ENCODE measurements at regions not wholly inside any gene's neighbourhood (a gene's known extent, or its start where the extent isn't known, plus 50 kb on each side); places are given as distances from the start of the nearest gene placed in this dataset.

DNA sequence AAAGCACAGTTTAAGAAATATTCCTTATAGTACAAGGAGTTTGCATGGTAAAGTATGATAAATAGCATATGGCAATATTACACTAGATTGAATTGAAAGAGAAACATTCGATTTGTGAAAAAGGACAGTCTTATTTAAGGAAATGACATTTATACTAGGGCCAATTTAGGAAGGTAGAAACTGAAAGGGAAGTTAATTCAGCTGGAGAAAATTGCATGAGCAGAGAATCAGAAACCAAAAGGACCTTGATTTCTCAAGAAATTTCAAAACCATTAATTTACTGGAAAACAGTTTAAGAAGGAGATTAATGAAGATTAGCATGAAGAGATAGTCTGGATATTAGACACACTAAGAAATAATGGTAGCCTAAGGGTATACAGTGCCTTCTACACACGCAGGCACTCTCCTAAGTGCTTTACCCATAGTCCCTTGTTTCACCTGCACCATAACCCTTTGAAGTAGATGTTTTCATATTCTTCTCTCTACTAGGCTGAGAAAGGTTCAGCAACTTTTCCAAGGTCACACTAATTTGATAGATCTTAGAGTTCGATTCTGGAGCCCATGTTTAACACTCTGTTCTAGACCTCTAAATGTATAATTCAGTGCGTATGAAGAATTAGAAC is 259.1 kb upstream of the SLIT2 start:
- no peak for DNase-seq (ENCODE audit: low read depth)

DNA sequence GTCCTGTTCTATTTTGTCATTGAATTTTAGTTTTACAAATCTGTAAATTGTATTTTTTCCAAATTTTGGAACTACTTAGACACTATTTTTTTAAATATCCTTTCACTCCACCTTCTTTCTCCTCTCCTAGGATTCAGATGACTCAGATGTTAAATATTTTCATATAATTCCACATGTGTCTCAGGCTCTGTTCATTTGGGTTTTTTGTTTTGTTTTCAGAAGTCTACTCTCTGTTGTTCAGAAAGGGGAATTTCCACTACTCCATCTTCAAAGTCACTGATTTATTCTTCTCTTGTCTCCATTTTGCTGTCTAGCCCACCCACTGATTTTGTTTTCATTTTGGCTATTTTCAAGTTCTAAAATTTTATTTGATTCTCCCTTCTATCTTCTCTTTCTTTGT is 264.0 kb upstream of the SLIT2 start:
- DNase-seq (ENCODE audit: low read depth) = peak; percentile 58

DNA sequence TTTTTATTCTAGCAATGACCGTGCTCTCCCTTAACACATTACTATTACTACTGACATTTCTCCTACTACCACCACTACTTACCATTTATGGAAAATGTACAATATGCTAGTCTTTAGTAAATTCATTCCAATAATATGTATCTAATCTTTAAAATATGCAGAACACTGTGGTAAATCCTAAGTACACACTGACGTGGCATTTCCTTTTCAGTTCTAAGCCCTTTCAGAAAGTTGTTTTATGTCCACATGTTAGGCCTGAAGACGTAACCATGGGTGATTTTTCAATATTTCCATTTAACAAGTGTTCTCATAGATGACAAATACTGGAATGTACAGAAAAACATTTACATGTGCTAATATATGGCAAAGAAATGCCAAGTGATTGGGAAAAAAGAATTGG is 268.6 kb upstream of the SLIT2 start:
- peak; percentile 97 for DNase-seq (ENCODE audit: low read depth)

DNA sequence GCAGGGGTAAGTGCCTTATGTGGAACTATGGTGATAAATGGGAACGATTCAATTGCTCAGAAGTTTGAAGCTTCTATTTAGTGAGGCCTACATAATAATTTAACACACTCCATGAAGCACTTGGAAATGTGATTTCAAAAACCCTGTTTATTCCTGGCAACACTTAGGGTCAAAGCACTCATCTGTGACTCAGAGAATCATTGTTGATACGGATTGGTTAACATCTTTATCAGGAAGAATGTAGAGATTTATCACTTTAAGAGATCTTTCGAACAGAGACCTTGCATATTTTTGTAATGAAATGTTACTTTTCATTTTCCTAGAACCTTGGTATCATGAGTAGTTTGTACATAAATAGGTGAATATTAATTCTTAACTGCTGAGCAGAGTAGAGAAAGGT is 269.1 kb upstream of the SLIT2 start:
- peak; percentile 77 for DNase-seq (ENCODE audit: low read depth)

DNA sequence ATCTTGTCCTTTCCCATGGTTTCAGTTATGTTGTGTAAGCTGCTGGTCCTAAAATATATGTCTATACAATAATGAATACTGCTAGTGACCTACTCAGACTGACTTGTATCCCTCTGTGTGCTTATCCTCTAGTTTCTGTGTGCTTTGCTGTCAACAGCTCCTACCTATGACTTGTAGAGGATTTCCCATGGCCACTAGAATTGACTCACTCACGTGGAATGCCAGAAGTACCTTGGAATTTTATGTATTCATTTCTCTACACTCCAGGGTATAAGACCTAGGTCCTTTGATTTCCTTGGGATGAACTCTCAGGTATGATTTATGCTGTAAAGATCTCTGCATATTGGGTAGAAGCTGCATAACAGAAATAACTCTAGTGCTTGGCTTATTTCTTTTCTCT is 279.9 kb upstream of the SLIT2 start:
- DNase-seq (ENCODE audit: low read depth) = no peak

DNA sequence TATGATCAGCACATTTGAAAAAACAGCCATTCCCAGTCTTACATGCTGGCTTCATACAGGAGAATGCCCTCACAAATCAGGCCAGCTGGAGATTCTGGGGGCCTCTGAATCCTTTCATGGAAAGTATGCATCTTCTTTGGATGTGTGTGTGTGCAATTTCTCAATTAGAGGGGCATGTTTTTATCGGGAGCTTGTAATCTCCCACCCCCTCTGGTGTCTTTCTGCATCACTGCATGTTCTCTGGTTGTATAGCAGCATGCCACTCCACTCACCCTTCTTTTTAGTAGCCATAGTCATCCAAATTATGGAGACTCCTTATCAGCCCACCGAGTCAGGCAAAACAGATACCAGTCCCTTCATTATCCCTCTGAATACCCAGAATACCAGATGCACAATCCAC is 282.2 kb upstream of the SLIT2 start:
- DNase-seq (ENCODE audit: low read depth) = no peak

DNA sequence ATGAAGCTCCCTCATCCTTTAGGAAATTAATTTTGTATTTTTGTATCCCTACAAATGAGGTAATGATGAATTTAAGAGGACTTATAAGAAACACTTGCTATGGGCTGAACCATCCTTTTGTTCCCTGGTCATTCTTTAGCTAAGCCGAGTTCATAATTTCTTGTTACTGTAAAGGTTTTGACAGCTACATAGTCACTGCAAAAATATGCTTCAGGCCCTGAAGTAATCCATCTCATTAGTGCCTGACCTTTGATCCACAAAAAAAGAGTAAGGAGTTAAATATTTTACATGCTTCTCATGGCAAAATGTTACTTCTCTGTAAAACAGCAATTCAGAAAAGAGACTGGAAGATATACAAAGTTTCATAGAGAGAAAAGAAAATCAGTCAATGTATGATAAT is 290.6 kb upstream of the SLIT2 start:
- DNase-seq (ENCODE audit: low read depth) = no peak

DNA sequence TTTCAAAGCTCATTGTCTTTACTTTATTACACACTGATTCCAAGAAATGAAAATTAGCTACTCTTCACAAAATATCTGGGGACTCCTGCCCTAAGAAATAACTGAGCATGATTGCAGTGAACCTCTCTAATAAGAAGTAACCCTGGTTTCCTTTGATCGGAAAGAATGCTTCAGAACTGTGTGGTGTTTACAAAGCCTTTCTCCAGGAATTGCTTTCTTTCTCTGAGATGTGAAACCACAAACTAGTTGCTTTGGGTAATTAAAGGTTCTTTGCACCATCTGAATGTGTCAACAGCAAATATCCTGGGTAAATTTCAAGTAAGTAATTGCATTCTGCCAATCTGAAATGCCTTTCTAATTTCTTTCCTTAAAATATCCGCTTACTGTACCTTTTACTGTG is 292.9 kb upstream of the SLIT2 start:
- DNase-seq (ENCODE audit: low read depth) = no peak

DNA sequence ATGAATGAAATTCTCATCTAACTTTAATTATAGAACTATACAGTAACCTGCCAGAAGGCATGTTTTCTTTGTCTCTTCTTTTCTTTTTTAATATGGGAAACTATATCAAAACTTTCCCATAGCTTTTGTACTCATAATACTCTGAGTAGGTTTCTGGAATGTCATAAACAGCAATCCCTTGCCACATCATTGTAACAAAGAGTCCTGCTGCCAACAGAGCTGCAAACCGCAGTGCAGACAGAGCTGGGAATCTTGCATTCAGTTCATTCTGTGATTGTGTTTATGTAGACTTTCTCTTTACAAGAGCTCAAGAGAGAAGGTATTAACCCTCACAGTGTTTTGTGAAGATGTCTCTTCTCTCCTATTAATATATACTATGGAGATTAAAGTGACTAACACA is 304.4 kb upstream of the SLIT2 start:
- peak; percentile 60 for DNase-seq (ENCODE audit: low read depth)

DNA sequence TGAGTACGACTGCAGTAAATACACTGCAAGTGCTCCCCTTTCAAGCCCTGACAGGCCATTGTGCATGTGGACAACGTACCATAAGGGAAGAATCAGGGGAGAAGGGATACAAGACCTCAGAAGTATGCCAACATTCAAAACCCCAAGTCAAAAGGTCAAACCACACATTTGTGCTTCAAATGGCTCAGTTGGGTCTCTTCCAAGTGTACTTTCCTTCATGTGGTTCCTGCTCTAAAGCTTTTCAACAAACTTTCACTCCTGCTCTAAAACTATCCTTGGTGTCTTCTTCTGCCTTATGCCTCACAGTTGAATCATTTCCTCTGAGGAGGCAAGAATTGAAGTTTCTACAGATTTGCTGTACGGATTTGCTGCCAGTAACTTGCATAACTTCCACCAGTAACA is 305.7 kb upstream of the SLIT2 start:
- peak; percentile 99 for DNase-seq (ENCODE audit: low read depth)

DNA sequence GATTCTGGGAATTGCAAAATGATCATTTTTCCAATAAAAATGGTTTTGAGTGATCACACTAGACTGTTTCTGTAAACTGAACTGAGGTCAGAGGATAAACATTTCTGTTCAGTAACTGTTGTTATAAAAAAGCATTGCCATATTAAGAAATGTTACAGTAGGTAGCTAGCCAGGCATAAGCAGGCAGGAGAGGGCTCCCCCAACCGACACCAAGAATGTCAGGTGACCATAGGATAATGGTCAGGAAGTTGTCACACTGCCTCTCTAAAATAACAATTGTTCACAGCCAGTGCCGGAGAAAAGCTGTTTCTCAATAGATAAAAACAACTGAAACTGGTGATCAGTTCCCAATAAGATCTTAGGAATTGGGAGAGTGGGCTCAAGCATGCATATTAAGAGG is 306.2 kb upstream of the SLIT2 start:
- DNase-seq (ENCODE audit: low read depth) = no peak

DNA sequence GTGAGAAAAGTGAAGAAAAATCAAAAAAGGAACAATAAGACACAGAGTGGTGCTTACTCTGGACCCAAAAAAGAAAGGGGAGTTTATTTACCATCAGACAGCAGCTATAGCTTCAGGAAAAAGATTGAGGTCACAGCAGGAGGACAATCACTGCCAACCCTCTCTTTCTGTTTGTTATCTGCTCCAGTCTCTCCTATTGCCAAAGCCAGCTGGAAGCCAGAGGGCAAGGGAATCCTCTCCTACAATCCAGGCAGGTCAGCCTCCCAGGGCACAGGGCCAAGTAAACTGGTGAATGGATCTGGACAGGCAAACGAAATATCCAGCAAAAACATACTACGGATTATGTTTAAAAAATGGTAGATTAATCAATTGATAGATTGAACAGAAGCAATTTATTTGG is 306.9 kb upstream of the SLIT2 start:
- no peak for DNase-seq (ENCODE audit: low read depth)

DNA sequence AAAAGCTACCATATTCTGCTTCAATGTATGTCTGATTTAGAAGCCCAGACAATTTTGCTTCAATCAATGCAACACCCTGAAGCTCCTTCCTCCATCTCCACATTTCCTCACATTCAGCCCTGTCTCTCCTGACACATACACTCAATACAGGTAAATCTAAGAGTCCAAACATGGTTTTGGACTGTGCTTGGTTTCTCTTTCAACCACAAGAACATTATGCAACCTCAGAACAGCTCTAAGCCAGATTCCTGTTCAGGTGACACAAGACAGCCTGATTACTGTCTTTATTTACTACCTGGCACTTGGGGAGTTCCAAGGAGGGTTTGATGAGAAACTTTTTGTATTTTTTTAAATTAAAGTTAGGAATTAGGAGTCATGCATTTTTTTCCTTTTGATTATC is 307.5 kb upstream of the SLIT2 start:
- DNase-seq (ENCODE audit: low read depth) = no peak

DNA sequence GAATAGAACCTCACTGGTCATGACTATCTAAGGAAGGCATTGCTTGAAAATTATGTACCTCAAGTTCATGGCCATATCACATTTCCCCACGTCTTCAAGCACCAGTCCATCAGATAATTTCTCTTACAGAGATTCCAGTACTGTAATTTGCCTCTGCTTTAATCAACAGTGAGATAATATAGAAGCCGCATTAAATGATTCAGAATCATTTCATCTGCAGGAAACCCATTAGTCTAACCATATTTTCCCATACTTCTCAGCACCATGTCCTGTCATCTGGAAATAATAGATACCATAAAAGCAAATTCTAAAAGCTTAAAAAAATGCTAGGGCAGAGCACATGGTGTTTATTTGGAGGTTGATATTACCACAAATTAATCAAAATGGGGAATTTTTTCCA is 310.3 kb upstream of the SLIT2 start:
- no peak for DNase-seq (ENCODE audit: low read depth)

DNA sequence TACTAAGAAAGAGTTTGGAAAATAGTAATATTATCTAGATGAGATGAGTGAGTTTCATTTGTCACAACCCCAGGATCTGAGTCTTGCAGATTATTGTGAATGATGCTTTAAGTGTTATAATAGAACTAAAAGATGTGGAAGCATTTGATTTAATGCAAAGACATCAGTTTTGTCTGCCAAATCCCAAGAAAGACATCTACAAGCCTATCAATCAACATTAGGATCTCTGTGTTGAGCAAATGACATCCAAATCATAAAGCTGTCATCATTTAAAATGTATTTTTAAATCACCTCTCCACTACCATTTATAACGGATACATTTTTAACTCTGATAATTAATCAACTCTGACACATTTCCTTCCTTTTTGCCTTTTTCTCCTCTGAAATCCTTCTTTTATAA is 310.8 kb upstream of the SLIT2 start:
- no peak for DNase-seq (ENCODE audit: low read depth)

DNA sequence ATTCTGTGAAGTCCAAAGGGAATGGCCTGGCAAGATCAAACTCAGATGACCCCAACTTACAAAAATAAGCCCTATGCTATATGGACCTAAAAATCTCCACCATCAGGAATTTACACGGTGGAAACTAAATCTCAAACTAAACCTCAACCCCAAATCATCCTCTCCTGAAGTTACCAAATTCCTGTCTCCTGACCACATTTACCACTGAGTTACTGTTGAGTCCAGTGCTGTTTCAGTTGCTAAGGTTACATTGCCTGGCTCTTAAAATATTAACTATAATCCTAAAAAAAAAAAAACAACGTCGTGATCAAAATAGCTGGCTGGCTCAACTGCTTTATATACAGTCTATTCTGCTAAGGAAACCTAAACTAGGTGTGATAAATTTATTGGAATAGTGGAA is 315.2 kb upstream of the SLIT2 start:
- peak; percentile 82 for DNase-seq (ENCODE audit: low read depth)

DNA sequence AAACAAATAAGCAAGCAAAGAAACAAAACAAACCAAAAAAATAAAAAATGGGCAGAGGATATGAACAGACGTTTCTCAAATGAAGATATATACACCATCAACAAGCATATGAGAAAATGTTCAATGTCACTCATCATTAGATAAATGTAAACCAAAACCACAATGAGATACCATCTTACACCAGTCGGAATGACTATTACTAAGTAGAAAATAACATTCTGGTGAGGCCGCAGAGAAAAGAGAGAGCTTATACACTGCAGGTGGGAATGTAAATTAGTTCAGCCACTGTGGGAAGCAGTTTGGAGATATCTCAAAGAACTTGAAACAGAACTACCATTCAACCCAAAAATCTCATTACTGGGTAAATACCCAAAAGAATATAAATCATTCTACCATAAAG is 321.0 kb upstream of the SLIT2 start:
- no peak for DNase-seq (ENCODE audit: low read depth)

DNA sequence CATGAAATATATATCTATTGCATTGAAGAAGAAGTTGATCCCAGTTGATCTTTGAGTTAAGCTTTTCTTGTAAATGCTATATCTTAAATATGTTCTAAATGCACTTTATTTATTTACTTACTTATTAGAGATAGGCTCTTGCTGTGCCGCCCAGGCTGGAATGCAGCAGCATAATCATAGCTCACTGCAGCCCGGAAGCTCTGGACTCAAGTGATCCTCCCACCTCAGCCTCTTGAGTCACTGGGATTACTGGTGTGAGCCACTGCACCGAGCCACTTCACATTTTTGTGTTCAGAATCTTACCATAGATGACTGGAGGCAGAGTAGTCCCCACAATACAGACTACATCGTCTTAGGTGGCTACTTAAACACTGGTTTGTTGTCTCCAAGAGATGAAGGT is 324.3 kb upstream of the SLIT2 start:
- peak; percentile 51 for DNase-seq (ENCODE audit: low read depth)

DNA sequence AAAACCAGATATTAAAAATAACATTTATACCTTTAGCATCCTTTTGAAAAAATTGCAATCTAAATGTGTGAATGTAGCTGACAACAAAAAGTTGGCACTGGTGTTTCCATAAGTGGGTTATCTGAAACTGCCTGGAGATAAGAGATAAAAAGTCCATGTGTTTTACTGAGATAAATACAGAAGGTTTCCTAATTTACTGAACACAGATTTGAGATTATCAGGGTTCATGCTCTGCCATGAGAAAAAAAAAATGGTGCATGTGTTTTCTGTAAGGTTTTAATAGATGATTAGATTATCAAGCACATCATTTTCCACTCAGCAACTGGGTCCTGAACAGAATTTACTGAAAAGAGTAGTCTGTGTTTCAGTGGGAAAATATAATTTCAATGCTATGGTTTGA is 326.2 kb upstream of the SLIT2 start:
- DNase-seq (ENCODE audit: low read depth) = no peak

DNA sequence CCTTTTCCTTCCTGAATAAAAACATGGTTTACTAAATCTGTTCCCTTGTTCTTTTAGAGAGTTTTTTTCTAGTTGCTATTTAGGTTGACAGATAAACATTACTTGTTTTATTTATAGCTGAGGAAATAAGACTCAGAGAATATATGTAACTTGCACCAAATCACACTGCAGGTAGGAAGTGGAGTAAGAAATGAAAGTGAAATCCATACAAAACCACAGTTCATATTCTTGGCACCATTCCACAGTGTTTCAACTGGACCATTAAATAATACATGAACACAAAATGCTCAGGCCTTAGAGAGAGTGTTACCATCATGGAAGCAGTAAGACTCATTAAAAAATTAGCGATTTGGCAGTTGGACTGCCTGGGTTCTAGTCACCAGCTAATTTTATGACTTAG is 326.9 kb upstream of the SLIT2 start:
- DNase-seq (ENCODE audit: low read depth) = peak; percentile 18

DNA sequence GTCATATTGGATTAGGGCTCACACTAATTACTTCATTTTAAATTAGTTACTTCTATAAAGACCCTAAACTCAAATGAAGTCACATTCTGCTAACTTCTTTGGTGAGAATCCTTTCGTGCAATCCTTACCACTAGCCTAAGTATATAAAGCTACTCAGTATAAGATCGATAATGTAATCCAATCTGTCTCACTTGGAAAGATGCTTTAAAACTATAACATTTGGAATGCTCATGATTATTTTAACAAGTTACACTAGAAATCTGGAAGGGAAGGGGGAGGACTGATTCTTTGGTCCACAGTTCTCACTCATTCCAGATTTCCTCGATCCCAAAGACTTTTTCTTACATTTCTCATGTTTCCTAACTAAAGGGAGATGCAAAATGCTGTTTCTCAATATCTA is 336.4 kb upstream of the SLIT2 start:
- DNase-seq (ENCODE audit: low read depth) = no peak

DNA sequence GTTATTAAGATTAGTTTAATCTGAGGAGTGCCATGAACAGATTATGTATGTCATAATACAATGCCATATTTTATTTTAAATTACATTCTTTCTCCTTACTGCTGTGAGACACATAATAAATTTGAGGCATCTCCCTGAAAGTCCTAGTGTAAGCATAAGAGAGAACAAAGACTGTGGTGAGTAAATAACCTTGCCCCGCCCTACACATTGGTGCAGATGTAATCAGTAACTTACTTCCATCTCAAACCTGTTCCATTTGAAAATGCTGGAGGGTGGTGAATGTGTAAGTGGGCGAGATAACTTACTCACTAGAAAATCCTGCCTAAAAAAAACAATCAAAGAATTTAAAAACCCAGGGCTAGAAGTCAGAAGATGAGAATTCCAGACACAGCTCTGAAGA is 338.1 kb upstream of the SLIT2 start:
- DNase-seq (ENCODE audit: low read depth) = peak; percentile 6

DNA sequence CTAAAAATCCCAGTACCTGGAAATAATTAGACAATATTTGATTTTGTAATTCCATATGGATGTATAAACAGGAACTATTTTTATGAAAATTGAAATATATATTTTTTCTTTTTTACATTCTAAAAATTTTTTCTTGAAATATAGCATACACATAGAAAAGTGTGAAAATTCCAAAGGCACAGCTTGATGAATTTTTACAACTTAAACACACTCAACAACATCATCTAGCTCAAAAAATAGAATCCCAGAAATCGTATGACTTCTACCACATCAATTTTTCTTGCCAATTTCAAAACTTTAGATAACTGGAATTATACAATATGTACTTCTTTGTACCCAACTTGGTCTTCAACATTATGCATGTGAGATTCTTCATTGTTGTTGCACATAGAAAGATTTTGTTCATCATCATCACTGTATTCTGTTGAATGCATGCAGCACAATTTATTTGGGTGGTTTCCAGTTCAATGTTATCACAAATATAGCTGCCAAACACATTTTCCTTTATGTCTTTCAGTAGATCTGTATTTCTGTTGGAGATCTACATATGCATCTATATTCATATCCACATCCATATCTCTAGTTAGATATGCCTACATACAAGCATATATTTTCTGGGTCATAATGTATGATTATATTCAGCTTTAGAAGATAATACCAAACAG is 340.7 kb upstream of the SLIT2 start:
- DNase-seq (ENCODE audit: low read depth) = no peak

DNA sequence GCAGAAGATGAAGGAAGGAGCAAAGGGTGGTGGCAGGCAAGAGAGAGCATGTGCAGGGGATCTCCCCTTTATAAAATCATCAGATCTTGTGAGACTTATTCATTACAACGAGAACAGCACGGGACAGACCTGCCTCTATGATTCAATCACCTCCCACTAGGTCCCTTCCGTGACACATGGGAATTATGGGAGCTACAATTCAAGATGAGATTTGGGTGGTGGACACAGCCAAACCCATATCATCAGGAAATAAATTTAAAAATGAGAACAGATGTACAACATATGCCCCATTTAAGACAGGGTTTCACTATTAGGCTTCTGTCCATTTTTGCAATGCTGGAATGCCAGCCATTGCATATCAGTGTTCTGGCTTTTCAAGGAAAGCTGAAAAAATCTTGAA is 346.7 kb upstream of the SLIT2 start:
- DNase-seq (ENCODE audit: low read depth) = no peak
